DND-41 (cell line): ENCODE measurements at regions not wholly inside any gene's neighbourhood (a gene's known extent, or its start where the extent isn't known, plus 50 kb on each side); places are given as distances from the start of the nearest gene placed in this dataset.

Experiments
- ATAC-seq: fragments of 200-7000 bp; cut with Tn5 transposase; 3 replicates; pipeline ENCODE4 v1.9.1; 2021; ENCODE audit warnings: low read depth; ENCODE audit not compliant: insufficient read depth
- DNase-seq: peaks from one replicate; pipeline ENCODE4 v3.0.0-alpha.2; 2020
- H2AFZ ChIP-seq: 2 replicates; pipeline ENCODE4 v1.6.0; 2012; ENCODE audit warnings: low read depth, low read length
- H3K27ac ChIP-seq: 2 replicates; pipeline ENCODE4 v1.5.1; 2012; ENCODE audit warnings: low read length, inconsistent platforms
- H3K27me3 ChIP-seq: fragments of 200-600 bp; sonication (generic); 2 replicates; pipeline ENCODE4 v1.6.0; 2012; ENCODE audit warnings: low read length, mild to moderate bottlenecking, inconsistent platforms; ENCODE audit not compliant: insufficient read depth, poor library complexity
- H3K36me3 ChIP-seq: 2 replicates; pipeline ENCODE4 v1.5.1; 2012; ENCODE audit warnings: low read length, inconsistent platforms; ENCODE audit not compliant: insufficient read depth
- H3K4me1 ChIP-seq: 2 replicates; pipeline ENCODE4 v1.5.1; 2012; ENCODE audit warnings: mild to moderate bottlenecking, low read length; ENCODE audit not compliant: insufficient read depth
- H3K4me2 ChIP-seq: 2 replicates; pipeline ENCODE4 v1.6.0; 2012; ENCODE audit warnings: mild to moderate bottlenecking, moderate library complexity, low read length, inconsistent platforms; ENCODE audit not compliant: insufficient read depth
- H3K4me3 ChIP-seq, 2 experiments: fragments of 200-600 bp in 1 of 2; shearing (Covaris generic) in 1 of 2; 2 replicates each; pipeline ENCODE4 v1.5.1; 2012 to 2016; ENCODE audit warnings: inconsistent platforms in 2 of 2, low read length in 2 of 2, mild to moderate bottlenecking in 2 of 2, low read depth in 1 of 2, moderate library complexity in 1 of 2
- H3K79me2 ChIP-seq: 2 replicates; pipeline ENCODE4 v1.6.0; 2012; ENCODE audit warnings: low read length, inconsistent platforms; ENCODE audit not compliant: insufficient read depth
- H3K9ac ChIP-seq: 2 replicates; pipeline ENCODE4 v1.6.0; 2012; ENCODE audit warnings: low read depth, mild to moderate bottlenecking, inconsistent platforms, low read length, moderate library complexity
- H3K9me3 ChIP-seq: 2 replicates; pipeline ENCODE4 v1.5.1; 2012; ENCODE audit warnings: low read length, moderate library complexity, mild to moderate bottlenecking, inconsistent platforms; ENCODE audit not compliant: insufficient read depth, severe bottlenecking
- H4K20me1 ChIP-seq: 2 replicates; pipeline ENCODE4 v1.6.0; 2012; ENCODE audit warnings: low read length; ENCODE audit not compliant: insufficient read depth
- CTCF ChIP-seq: IDR thresholded peaks from 2 replicates; pipeline ENCODE4 v1.5.1; 2012; ENCODE audit warnings: borderline replicate concordance, low read length, moderate library complexity, mild to moderate bottlenecking; ENCODE audit not compliant: poor library complexity, severe bottlenecking; ENCODE audit errors: extremely low read depth
- EZH2 ChIP-seq: IDR thresholded peaks from 3 replicates; pipeline ENCODE4 v1.6.1; 2012; ENCODE audit warnings: borderline replicate concordance, low read depth, mild to moderate bottlenecking, moderate library complexity, low read length, inconsistent platforms; ENCODE audit not compliant: severe bottlenecking

DNA sequence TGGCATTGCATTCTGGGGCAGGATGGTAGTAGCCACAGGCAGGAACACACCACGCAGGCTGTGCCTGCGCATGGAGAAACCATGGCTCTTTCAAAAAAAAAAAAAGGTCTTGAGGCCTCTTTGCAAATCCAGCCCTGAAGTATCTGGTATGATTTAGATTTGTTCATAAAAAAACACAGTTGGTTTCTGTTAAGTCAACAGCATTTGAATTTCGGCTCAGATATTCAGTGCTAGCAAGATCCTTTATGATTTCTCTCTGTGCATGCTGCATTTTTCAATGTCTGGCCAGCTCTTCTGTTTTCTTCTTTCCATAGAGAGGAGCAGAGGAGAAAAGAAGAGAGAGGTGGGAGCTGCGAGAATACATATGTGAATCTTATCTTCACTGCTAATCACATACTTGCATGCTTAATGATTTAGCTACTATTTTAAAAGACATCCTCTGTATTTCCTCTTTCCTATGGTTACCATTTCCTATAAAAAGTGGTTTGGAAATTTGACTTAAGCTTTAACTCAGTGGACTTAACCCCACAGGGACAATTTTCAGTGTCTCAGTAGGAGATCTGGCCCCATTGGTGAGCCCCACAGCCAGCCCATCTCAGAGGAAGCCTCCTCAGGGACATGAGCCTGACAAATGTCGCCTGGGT, 214.3 kb upstream of the APCDD1 start:
- DNase-seq (no peak), ATAC-seq (no peak)
- Histone ChIP-seq H3K4me2 (no peak overlapping the region), H3K9me3 (no peaks in the 10 kb centered on the region), H3K27me3 (no peaks in the 10 kb centered on the region), H3K9ac (no peak overlapping the region), H3K79me2 (no peaks in the 10 kb centered on the region), H3K36me3 (no peaks in the 10 kb centered on the region), H3K27ac (no peak overlapping the region), H3K4me1 (no peaks in the 10 kb centered on the region), H4K20me1 (no peaks in the 10 kb centered on the region), H3K4me3 (no peak overlapping the region), H2AFZ (no peak overlapping the region)
- TF ChIP-seq EZH2, result no peak
- TF ChIP-seq CTCF, result no peak

- no peak overlapping the region for H2AFZ ChIP-seq
- TF ChIP-seq EZH2 (no peak), CTCF (no peak)
- no peak overlapping the region for H3K9ac ChIP-seq
- H3K27ac ChIP-seq, result no peak overlapping the region
- DNase-seq (no peak), ATAC-seq (no peak)
- no peaks in the 10 kb centered on the region for H3K79me2 ChIP-seq
- no peak overlapping the region for H3K4me2 ChIP-seq
- H3K4me3 ChIP-seq, result no peak overlapping the region
- H3K9me3 ChIP-seq, result no peaks in the 10 kb centered on the region
- H3K36me3 ChIP-seq, result no peaks in the 10 kb centered on the region
- H3K4me1 ChIP-seq, result no peaks in the 10 kb centered on the region
- no peaks in the 10 kb centered on the region for H3K27me3 ChIP-seq
- no peaks in the 10 kb centered on the region for H4K20me1 ChIP-seq
Measured at GRCh38 chr18:10240973-10241372, 213.5 kb upstream of the APCDD1 start.

- no peak overlapping the region for H3K9ac ChIP-seq
- ATAC-seq (no peak), DNase-seq (no peak)
- no peak overlapping the region for H3K4me3 ChIP-seq
- H3K27me3 ChIP-seq, result no peaks in the 10 kb centered on the region
- no peak for TF ChIP-seq EZH2
- H3K36me3 ChIP-seq, result no peaks in the 10 kb centered on the region
- no peak overlapping the region for H2AFZ ChIP-seq
- no peak overlapping the region for H3K4me2 ChIP-seq
- no peaks in the 10 kb centered on the region for H4K20me1 ChIP-seq
- H3K4me1 ChIP-seq, result no peaks in the 10 kb centered on the region
- no peak overlapping the region for H3K27ac ChIP-seq
- H3K9me3 ChIP-seq, result no peaks in the 10 kb centered on the region
- H3K79me2 ChIP-seq, result no peaks in the 10 kb centered on the region
Measured at GRCh38 chr18:10241579-10241978, 212.9 kb upstream of the APCDD1 start.

DNA sequence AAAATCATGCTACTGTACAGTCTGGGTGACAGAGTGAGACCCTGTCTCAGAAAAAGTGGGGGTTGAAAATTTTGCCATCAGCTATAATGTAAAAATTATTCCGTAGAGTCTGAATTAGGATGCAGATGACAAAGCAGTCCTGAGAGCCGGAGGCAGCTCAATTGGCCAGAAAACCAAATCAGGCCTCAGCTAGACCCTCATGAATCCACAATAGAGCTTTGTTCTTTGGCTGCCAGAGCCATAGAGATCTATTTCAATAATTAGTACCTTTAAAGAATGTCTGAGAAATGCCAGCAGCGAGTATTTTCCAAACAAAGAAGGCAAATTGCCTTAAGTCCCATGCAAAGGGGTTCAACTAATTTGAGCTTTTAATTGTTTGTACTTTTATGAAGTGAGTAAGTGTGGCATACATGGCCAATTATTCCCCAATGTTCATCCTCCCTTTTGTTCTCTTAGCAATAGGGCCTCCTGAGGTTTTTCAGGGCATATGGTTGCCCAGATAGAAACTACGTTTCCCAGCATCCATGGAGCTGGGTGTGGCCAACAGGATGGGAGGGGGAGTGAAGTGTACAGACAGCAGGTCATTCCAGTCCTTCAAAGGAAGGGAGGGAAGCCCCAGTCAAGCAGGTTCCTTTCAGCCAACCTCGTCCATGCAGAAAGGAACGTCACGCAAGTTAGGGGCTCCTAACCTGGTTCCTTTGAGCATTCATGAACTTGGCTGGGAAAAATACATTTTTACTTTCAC, 211.3 kb upstream of the APCDD1 start:
- H3K36me3 ChIP-seq, result no peaks in the 10 kb centered on the region
- no peak overlapping the region for H3K4me2 ChIP-seq
- no peak overlapping the region for H2AFZ ChIP-seq
- H3K4me3 ChIP-seq, result no peak overlapping the region
- H3K27me3 ChIP-seq, result no peaks in the 10 kb centered on the region
- TF ChIP-seq EZH2 (no peak), CTCF (no peak)
- no peaks in the 10 kb centered on the region for H3K79me2 ChIP-seq
- no peak overlapping the region for H3K9ac ChIP-seq
- ATAC-seq (no peak), DNase-seq (no peak)
- no peaks in the 10 kb centered on the region for H3K9me3 ChIP-seq
- H4K20me1 ChIP-seq, result no peaks in the 10 kb centered on the region
- no peak overlapping the region for H3K27ac ChIP-seq
- H3K4me1 ChIP-seq, result no peaks in the 10 kb centered on the region
